Stimulated activated CD8-positive, alpha-beta memory T cell treated with anti-CD3 and anti-CD28 coated beads, Interleukin-7, amount 100 ng/mL, for 48 hours (primary cell): ENCODE measurements at regions not wholly inside any gene's neighbourhood (a gene's known extent, or its start where the extent isn't known, plus 50 kb on each side); places are given as distances from the start of the nearest gene placed in this dataset.
"Not testable (repeated sequence)": the region's sequence is repeated elsewhere in the genome, so short reads cannot be mapped to it uniquely, and the experiment has no call there.

Experiments used
- DNase-seq, 2 donors: peaks; one replicate each; pipeline ENCODE4 v3.0.0-alpha.2; 2020; ENCODE audit warnings: low read depth in 1 of 2; ENCODE audit errors: extremely low read depth in 1 of 2

DNA sequence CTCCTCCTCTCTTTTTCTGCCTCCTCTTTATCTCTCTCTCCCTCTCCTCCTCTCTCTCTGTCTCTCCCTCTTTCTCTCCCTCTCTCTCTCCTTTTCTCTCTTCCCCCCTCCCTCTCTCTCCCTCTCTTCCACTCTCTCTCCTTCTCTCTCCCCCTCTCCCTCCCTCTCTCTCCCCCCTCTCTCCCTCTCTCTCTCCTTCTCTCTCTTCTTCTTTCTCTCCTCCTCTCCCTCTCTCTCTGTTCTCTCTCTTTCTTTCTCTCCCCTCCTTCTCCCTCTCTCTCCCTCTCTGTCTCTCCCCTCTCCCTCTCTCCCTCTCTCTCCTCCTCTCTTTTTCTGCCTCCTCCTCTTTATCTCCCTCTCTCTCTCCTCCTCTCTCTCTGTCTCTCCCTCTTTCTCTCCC, 197.4 kb downstream of the UQCRFS1 start:
- no peak for DNase-seq

DNA sequence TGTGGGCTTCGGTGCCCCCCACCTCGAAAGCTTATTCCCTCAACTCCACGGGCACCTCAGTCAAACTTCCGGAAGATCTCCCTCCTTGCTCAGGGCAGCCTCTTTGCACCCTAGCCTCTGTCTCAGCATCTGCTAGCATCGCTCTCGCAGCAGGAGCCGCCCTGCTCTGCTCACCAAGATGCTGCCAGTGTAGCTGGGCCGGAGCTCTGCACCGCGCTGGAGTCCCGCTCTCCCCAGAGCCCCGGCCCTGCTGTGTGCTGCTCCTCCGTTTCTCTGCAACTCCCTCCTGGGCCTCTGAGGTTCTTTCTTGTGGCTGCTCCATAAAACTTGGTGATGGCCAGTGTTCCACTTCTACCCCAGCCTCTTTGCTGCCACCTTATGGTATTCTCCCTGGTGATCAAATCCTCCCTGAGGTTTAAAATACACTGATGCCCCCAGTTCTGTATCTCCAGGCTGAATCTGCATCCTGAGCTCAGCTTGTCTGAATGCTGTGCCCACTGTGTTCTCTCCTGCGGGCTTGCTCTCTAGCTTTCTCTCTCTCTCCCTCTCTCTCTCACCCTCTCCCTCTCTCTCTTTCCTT, 198.0 kb downstream of the UQCRFS1 start:
- DNase-seq: no peak

DNA sequence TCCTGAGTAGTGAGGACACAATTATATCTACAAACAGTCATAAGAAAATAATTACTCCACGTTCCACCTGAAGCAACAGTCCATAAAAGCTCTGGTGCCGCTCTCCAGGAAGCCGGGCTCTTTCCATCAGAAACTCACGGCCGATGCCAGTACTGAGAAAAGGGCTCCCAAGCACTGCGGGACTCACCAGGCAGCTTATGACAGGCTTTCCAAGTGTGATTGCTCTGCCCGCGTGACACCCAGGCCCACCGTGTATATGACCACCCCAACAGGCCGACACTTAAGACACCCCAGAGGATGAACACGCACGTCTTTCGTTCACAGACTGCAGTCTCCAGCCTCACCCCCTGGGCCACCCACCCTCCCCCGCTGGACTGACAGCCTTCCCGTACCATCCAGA, 199.0 kb downstream of the UQCRFS1 start:
- no peak for DNase-seq

DNA sequence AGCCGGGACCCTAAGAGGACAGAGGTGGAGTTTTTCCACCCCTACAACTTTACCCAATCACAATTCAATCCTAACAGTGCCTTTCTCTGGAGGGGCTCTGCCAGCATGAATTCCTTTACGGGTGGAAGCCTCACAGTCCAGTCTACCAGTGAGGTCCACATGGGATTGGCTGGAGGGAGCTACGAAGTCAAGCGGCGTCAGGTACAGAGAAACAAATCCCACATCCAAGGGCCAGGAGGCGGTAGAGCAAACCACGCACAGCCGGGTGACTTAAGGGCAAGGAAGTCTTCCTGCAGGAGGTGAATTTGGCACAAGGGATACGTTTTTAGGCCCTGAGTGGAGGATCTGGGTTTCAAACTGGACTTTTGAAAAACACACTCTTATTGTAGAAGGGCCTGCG, 199.6 kb downstream of the UQCRFS1 start:
- DNase-seq: no peak

DNA sequence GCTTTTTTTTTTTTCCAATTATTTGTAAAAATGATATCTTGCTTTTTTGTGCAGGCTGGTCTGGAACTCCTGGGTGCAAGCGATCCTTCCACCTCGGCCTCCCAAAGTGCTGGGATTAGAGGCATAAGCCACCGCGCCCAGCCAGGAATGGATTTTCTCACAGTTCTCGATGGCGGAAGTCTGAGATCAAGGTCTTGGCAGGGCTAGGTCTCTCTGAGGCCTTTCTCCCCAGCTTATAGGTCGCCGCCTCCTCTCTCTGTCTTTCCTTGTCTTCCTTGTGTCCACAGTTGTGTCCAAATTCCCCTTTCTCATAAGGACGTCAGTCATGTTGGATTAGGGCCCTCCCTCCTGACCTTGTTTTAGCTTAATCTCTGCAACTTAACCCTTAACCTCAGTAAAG, 200.5 kb downstream of the UQCRFS1 start:
- DNase-seq: no peak

DNA sequence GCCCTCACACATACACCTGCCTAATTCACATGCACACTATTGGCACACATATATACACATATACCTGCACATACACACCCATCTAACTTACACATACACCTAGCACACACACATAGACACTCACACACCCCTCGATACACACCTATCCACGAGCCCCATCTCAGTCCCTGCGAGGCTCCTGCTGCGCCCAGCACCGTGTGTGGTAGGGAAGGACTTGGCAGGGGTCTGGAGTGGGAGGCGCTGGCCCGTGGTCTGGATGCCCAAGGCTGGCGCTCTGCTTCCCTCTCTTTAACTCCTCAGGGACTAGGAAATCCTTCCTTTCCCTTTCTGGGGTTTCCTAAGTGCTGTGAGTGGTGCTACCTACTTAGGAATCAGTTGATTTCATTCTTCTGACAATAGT, 202.7 kb downstream of the UQCRFS1 start:
- DNase-seq: no peak

DNA sequence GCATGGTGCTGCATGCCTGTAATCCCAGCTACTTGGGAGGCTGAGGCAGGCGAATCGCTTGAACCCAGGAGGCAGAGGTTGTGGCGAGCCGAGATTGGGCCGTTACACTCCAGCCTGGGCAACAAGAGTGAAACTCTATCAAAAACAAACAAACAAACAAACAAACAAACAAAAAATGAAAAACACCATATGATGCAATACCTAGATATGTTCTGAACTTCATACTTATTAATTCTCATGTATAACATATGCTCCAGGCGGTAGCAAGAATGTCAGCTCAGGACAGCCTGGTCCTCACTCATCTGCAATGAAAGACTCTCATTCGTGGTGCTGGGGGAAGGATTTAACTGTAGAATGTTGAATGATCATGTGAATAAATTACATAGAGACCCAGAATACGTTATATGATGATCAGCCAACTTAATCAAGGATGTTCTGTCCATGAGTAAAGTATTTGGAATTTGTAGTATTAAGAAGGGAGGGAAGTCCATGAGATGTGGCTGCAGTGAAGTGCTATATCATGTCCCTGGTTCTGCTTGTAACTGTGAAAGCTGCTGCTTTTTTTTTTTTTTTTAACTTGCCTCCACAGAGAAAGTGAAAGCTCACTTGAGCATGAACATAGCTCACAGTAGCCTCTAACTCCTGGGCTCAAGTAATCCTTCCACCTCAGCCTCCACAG, 206.8 kb downstream of the UQCRFS1 start:
- no peak for DNase-seq

DNA sequence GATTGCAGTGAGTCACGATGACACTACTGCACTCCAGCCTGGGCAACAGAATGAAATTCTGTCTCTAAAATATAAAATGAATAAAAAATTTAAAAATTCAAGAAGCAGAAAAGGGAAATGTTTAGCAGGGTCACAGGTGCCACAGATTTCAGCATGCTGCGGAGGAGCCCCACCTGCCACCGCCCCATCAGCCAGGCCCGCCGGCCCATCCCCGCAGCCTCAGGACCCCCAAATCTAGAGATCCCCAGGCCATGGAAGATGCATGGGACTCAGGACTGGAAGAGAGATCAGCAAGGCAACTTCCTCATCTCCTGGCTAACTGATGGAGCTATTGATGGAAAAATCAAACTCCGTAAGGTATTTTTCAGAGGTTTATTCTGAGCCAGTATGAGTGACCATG, 208.2 kb downstream of the UQCRFS1 start:
- no peak for DNase-seq

DNA sequence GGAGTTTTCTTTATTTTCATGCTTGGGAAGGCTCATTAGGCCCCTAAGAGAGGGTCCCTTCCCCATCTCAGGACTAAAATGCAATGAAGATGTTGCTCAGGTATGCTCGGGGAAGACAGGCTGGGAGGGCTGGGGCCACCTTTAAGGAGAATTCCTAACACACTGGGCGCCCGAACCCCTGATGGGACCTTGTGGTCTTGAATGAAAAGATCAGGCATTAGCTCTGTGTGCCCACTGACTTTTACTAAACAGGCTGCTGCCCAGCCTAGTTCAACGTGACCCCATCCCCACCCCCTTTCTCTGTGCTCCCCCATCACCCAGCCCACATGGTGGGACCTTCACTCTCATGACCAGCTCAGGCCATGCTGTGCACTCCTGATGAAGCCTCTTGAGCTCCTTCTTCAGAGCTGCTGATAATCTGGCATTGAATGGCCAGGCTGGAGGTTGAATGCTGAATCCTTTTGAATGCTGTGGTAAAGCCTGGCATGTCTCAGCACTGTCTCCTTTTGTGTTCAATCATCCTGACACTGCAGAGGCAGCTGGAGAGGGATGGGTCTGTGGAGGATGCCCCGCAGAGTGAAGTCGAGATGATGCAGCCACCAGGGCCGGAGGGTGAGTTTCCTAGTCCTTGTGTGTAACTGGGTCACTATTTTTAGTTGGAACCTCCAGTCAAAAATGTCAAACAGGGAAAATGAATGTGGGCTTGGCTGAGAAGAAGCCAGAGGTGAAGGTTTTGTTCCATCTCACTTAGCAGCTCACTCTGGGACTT, 209.1 kb downstream of the UQCRFS1 start:
- DNase-seq: no peak

DNA sequence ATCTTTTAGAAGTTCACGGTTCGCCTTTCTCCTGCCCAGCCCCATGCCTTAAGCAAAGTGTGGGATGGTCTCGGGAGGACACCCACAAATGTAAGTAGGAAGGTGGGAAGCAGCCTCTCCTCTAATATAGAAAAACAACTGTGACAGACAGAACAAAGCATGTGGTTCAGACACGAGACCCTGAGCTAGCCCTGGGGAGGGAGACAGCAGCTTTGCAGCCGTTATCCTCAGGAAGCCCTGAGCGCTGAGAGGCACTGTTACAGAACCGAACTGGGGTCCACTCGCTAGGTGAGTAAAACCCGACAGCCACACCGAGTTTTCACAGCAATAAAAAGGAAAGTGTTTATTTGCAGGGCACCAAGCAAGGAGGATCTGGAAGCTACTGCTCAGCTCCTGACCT, 210.6 kb downstream of the UQCRFS1 start:
- DNase-seq: no peak

DNA sequence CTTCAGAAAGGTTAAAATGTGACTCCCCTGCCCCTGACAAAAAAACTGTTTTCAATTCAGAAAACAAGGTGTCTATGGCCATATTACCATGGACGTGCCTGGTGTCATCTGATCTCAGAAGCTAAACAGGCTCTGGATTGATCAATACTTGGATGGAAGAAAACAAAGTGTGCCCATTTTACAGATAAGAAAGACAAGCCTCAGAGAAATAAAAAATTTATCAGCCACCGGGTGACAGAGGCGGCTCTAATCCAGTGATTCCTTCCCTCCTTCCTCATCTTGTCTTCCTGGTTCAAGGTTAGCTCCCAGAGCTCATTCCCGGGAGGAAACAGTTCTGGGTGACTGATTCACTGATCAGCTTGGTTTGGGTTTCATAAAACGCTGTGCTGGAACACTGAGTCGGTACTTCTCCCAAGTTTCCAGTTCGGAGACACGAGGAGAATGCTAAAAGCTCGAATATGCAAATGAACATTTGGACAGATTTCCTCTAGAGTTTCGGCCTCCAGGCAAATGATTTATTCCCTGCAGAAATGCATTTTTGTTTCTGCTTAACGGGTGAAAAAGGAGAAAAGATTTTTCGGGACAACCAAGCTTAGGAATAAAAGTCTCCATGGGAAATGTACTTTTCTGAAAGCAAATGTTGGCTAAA, 211.2 kb downstream of the UQCRFS1 start:
- no peak for DNase-seq

DNA sequence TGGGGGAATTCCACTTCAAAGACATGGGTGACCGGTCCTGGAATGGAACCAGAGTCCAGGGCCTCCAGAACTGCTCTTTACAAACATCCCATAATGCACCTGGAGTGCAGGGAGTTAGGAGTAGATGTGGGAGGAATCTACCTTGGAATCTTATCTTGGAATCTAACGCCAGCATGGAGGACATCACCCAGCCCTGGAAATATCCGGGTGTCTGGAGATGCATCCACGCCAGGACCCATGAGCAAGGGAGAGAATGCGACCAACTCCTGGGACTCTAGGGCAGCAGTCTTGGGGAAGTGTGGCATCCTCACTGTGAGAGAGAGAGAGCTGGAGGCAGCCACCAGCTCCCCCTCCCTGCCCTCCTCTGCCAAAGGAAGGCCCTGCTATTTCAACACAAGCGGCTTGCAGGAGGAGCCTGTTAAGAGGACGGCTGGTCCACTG, 211.8 kb downstream of the UQCRFS1 start:
- no peak for DNase-seq

DNA sequence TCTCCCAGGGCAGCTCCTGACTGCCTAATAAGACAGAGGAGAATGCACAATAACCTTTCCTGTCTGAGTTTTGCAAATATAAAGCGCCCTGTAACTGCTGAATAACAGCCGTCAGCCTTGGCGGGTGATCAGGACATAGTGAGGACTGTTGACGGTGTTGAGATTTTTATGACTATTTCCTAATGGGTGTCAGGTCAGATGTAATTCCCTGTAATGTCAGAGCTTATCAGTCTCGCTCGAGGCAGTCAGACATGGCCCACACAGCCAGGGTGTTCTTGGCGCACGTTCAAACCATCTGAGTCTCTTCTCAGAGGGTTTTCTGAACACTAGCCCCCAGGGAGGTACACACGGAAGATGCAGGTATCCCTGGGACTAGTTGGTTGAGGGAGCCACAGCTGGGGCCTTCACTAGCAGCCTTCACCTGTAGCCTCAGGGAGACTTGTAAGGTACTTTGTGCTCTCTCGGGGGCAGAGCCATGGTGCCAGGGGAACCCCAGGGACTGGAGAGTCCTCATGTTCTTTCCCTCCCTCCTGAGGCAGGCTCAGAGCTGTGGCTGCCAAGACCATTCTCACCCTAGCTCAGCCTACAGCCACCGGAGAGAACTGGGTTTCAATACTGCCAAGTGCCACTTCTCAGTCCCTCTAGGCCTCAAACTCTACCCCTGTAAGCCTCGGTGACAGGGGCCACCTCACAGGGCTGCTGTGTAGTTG, 213.1 kb downstream of the UQCRFS1 start:
- no peak for DNase-seq

DNA sequence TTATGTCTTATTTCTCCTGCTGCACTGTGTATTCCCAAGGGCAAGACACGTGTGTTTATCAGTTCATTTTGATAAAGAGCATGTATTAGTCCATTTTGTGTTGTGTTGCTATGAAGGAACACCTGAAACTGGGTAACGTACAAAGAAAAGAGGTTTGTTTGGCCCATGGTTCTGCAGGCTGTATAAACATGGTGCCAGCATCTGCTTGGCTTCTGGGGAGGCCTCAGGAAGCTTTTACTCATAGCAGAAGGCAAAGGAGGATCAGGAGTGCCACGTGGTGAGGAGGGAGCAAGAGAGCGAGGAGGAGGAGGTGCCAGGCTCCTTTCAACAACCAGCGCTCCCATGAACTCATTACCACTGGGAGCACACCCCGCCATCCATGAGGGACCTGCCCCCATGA, 214.0 kb downstream of the UQCRFS1 start:
- no peak for DNase-seq

DNA sequence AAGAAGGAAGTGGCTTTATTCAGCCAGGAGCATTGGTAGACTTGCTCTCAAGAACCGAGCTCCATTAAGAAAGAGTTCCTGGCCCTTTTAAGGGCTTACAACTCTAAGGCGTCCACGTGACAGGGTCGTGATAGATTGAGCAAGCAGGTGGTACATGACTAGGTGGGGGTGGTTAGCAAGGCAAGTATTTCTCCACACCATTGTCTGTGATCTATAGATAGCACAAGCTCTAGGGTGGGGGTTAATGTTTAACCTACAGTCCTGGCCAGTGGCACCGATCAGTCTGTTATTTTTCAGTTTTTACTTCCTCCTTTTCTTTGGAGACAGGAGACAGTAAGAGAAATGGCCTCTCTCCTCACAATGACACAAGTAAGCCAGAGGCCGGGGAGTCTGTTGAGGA, 215.1 kb downstream of the UQCRFS1 start:
- not testable (repeated sequence) for DNase-seq

DNA sequence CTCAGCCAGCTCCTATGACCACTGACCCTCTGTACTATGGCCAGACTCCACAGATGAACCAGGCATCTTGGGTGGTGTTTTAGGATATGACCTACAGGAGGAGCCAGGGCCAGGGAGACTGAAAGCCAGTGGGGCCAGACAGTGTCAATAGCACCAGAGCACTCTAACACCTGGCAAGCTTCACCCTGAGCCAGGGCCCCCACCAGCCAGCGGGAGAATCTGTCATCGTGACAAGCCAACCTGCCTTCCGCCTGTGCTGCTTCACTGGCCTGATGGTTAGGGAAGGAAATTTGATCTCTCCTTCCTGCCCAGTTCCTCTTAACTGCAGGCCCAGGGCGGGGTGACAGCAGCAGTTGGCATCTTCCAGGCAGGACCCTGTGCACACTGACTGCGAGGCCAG, 222.4 kb downstream of the UQCRFS1 start:
- no peak for DNase-seq

DNA sequence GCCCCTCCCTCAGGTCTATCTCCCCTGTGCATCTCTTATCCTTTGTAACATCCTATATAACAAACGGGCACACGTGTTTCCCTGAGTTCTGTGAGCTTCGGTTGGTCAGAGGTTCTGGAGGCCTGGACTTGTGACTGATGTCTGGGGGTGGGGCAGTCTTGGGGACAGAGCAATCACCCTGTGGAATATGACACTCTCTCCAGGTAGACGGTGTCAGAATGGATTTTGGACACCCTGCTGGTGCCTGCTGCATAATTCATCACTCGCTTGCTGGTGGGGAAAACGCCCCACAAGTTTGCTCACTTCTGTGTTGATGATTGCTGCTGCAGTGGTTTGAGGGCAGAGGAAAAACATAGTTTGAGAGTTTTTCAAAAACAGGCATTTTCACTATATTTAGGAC, 223.2 kb downstream of the UQCRFS1 start:
- DNase-seq: no peak

DNA sequence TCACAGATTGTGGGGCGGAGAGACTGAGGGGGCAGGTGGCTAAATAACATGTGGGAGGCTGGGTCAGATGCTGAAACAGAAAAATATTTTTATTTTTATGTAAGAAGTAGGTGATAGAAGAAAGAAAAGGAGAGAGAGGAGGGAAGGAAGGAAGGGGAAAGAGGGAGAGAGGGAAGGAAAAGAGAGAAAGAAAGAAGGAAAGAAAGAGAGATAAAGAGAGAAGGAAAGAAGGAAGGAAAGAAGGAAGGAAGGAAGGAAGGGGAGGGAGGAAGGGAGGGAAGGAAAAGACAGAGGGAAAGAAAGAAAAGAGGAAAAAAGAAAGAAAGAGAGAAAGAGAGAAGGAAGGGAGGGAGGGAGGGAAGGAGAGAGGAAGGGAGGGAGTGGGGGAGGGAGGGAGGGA, 224.9 kb downstream of the UQCRFS1 start:
- no peak for DNase-seq

DNA sequence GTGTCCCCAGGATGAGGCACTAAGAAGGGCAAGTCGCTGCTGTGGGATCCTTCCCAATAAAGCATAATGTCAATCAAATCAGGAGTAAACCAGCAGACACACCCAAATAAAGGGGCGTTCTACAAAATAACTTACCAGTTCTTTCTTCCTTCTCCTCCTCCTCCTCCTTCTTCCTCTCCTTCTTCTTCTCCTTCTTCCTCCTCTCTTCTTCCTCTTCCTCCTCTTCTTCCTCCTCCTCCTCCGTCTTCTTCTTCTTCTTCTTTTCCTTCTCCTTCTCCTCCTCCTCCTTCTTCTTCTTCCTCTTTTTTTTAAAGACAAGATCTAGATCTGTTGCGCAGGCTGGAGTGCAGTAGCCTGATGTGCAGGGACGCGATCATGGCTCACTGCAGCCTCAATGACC, 225.8 kb downstream of the UQCRFS1 start:
- DNase-seq: no peak

DNA sequence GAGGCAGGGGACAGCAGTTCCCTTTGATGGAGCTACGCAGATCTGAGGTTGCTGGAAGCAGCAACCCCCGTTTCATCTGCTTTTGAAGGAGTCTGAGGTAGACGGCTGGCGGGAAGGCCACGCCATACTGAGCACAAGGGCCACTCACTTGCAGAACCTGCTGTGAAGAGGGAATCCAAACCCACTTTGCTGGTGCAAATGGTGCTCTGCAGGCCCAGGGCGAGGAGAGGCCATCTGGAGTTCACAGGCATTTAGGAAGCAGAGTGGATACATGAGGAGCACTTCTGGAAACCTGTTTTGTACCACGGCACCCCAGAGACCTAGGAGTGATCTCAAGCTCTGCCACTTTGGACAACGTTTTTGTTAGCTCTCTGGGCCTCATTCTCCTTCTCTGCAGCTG, 227.8 kb downstream of the UQCRFS1 start:
- no peak for DNase-seq

DNA sequence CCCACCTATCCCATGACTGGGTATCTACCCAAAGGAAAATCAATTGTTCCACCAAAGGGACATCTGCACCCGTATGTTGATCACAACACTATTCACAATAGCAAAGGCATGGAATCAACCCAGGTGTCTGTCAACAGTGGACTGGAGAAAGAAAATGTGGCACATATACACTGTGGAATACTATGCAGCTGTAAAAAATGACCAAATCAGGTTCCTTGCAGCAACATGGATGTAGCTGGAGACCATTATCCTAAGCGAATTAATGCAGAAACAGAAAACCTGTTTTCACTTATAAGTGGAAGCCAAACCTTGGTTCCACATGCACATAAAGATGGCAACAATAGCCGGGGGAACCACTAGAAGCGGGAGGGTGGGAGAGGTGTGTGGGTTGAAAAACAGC, 228.6 kb downstream of the UQCRFS1 start:
- no peak for DNase-seq
